Hematopoietic multipotent progenitor cell (in vitro differentiated cells): ENCODE measurements at regions not wholly inside any gene's neighbourhood (a gene's known extent, or its start where the extent isn't known, plus 50 kb on each side); places are given as distances from the start of the nearest gene placed in this dataset.
"Not testable (repeated sequence)": the region's sequence is repeated elsewhere in the genome, so short reads cannot be mapped to it uniquely, and the experiment has no call there.

Source experiments
- DNase-seq, 3 donors: peaks; one replicate each; pipeline ENCODE4 v3.0.0-alpha.2; 2011 to 2015; ENCODE audit warnings: low read depth in 2 of 3, low spot score in 2 of 3

GRCh38 chr2:241999184-241999583 lies 129.7 kb downstream of the RTP5 start:
- DNase-seq = no peak

GRCh38 chr2:242001853-242002252 lies 132.3 kb downstream of the RTP5 start:
- no peak for DNase-seq

DNA sequence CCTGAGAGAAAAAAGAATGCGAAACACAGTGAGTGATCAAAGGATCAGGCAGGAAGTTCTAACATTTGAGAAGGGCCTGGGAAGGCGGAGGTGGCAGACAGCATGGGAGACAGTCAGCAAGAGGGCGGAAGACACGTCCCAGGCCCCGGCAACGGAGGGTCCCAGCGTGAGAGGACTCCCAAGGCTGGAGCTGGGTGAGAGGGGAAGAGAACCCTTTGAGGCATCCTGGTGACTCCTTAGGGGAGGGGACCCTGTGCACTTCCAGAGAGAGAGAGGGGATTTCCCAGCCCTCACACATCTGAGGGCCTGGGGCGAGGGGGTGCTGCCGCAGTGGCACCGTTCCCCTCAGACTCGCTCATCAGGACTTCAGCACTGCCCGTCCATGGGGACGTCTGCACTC lies 133.4 kb downstream of the RTP5 start:
- DNase-seq = no peak

GRCh38 chr2:242004223-242004901 lies 134.8 kb downstream of the RTP5 start:
- no peak for DNase-seq

GRCh38 chr2:242004902-242005230 lies 135.3 kb downstream of the RTP5 start:
- DNase-seq = no peak

DNA sequence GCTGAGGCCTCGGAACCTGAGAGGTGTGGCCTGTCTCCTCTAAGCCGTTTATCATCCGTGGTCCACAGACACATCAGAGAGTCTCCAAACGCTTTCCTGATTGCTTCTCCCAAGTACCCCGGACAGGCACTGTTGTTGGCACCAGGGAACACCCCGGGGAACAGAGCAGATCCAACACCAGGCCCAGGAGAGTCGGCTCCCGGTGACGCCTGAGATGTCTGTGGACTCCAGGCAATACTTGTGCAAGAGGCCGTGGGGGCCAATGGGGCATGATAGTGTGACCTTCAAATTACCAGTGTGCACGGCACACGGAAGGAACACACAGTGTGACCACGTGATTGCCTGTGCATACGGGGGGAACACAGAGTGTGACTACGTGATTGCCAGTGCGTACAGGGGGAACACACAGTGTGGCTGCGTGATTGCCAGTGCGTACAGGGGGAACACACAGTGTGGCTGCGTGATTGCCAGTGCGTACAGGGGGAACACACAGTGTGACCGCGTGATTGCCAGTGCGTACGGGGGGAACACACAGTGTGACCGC lies 136.6 kb downstream of the RTP5 start:
- not testable (repeated sequence) for DNase-seq

DNA sequence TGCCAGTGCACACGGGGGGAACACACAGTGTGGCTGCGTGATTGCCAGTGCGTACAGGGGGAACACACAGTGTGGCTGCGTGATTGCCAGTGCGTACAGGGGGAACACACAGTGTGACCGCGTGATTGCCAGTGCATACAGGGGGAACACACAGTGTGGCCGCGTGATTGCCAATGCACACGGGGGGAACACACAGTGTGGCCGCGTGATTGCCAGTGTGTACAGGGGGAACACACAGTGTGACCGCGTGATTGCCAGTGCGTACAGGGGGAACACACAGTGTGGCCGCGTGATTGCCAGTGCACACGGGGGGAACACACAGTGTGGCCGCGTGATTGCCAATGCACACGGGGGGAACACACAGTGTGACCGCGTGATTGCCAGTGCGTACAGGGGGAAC lies 139.4 kb downstream of the RTP5 start:
- not testable (repeated sequence) for DNase-seq

DNA sequence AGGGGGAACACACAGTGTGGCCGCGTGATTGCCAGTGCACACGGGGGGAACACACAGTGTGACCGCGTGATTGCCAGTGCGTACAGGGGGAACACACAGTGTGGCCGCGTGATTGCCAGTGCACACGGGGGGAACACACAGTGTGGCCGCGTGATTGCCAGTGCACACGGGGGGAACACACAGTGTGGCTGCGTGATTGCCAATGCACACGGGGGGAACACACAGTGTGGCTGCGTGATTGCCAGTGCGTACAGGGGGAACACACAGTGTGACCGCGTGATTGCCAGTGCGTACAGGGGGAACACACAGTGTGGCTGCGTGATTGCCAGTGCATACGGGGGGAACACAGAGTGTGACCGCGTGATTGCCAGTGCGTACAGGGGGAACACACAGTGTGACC lies 140.3 kb downstream of the RTP5 start:
- DNase-seq = not testable (repeated sequence)

- DNase-seq = peak in 1 of 3 donors; percentile 62
These were observed 141.0 kb downstream of the RTP5 start for GRCh38 chr2:242010252-242011166.

- DNase-seq = peak in 1 of 3 donors; percentile 51
These were observed 141.6 kb downstream of the RTP5 start for GRCh38 chr2:242011167-242011513.

DNA sequence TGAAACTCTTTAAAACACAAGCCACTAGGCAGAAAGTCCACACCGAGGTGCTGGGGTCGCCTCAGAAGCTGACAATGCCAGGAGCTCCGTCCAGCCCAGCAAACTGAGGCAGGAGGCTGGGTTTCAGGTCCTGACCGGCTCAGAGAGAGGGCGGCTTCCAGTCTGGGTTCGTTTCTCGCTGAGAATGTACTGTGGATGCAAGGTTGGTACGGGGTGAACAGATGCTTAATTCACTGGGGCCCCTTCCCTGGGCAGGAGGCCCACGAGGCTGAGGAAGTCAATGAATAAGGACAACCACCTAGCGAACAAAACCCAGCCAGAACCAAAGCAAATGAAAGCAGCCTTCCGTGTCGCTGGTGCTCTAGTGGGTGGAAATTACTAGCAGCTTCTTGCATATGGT lies 142.0 kb downstream of the RTP5 start:
- no peak for DNase-seq

GRCh38 chr2:242011991-242012764 lies 142.6 kb downstream of the RTP5 start:
- no peak for DNase-seq

- DNase-seq = no peak
These were observed 143.6 kb downstream of the RTP5 start for GRCh38 chr2:242012956-242013764.

DNA sequence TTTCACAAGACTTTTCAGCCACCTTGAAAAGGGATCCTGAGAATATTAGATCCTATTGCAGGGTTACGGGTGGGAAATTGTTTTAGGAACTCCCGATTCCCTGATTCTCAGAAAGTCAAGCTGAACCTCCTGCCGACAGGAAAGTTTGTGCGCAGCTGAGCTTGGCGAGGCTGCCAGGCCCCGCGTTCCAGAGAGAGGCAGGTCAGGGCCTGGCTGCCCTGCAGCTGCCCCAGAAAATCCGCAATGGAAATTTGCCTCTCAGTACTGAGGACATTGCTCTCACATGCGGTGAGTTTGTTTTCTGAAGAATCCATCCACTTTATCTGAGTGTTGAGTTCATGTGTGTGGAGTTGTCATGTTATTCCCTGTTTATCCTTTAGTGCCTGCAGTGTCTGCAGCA lies 144.2 kb downstream of the RTP5 start:
- no peak for DNase-seq

- no peak for DNase-seq
These were observed 145.9 kb downstream of the RTP5 start for GRCh38 chr2:242015108-242016065.

DNA sequence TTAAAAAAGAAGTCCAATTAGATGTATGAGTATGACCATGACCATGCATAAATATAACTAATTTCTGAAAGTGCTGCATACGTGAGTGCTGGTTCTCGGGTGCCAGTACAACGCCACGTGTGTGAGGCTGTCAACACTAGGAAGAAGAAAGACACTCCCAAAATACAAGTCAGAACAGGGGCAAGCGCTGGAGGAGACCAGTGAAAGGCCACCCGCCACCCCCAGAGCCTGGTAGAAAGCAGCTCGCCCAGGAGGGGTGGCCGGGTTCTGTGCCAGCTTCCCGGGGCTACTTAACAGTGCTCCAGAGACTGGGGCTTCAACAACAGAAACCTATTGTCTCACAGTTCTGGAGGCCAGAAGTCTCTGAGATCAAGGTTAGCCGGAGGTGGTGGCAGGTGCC lies 147.6 kb downstream of the RTP5 start:
- DNase-seq = no peak

GRCh38 chr2:242018416-242018815 lies 148.9 kb downstream of the RTP5 start:
- DNase-seq = not testable (repeated sequence)

DNA sequence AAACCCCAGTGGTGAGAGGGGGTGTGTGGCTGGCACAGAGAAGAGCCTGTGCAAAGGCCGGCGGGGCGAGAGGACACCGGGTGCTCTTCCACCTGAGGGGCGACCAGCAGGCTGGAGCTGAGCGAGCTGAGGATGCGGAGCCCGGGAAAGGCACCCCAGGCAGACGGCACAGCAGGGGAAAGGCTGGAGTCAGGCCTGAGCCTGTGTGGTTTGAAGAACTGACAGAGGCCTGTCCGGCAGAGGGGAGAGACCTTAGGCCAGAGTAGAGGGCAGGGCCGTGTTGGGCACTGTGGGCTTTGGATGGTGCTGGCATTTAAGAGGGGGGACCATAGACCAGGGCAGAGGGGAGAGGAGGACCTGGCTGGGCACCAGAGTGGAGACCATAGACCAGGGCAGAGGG lies 149.8 kb downstream of the RTP5 start:
- DNase-seq = no peak
